ENCODE measurements at regions not wholly inside any gene's neighbourhood (a gene's known extent, or its start where the extent isn't known, plus 50 kb on each side); places are given as distances from the start of the nearest gene placed in this dataset.
"Not testable (repeated sequence)": the region's sequence is repeated elsewhere in the genome, so short reads cannot be mapped to it uniquely, and the experiment has no call there.

- DNase-seq (ENCODE audit: low spot score), result no peak
Observed at GRCh38 chr11:119586181-119586580, 142.8 kb downstream of the NECTIN1 start.

DNA sequence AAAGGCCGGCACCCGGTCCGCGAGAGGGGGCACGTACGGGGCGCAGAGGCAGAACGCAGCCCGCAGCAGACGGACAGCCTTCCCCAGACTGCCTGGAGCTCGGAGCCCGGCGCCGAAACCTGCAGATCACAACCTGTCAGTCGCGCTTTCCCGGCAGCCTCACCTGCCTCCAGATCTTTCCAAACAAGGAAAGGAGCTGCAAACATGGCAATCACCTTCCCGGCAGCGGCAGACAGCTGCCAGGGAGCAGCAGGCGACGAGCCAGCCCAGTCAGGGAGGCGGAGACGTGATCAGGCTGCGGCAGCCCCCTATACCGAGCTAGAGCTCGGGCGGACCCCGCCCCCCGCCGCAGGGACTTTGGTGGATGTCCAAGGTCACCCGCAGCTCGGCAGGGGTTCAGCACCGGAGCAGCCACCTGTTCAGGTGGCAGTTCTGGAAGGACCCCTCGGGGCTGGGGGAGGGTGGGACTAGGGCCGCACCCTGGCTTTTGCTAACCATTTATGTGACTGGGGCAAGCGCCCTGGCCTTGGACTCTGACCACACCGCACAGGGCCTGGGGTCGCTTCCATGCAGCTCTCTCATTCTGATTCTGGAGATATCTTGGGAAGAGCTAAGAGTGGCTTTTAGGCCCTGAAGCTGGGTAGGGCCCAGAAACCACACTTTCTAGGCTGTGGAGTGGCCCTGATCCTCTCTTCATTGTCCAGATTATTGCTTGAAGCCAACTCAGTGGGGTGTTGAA, 143.8 kb downstream of the NECTIN1 start:
- peak; percentile 59 for DNase-seq (ENCODE audit: low spot score)

GRCh38 chr11:119584193-119585042, 144.6 kb downstream of the NECTIN1 start:
- peak; percentile 70 for DNase-seq (ENCODE audit: low spot score)

DNA sequence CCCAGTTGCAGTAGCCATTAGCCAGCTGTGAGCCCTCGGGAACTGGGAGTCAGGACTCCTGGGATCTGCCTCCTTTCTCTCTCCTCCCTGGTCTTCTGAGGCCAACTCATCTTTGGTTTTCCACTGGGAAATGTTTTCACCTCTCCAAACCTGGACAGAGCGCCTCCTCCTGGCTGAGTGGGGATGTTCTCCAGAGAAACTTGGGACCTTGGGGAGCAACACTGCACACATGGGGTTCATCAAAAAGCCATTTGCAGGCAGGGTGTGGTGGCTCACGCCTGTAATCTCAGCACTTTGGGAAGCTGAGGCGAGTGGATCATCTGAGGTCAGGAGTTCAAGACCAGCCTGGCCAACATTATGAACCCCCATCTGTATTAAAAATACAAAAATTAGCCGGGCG, 145.4 kb downstream of the NECTIN1 start:
- DNase-seq (ENCODE audit: low spot score), result no peak

DNA sequence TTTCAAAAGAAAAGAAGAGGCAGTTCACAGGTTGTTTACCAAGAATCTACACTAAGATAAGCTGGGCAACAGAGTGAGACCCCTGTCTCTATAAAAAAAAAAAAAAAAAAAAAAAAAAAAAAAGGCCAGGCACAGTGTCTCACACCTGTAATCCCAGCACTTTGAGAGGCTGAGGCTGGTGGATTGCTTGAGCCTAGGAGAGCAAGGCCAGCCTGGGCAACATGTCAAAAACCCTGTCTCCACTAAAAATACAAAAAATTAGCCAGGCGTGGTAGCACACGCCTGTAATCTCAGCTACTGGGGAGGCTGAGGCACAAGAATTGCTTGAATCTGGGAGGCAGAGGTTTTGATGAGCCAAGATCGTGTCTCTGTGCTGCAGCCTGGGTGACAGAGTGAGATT, 147.6 kb downstream of the NECTIN1 start:
- not testable (repeated sequence) for DNase-seq (ENCODE audit: low spot score)

DNA sequence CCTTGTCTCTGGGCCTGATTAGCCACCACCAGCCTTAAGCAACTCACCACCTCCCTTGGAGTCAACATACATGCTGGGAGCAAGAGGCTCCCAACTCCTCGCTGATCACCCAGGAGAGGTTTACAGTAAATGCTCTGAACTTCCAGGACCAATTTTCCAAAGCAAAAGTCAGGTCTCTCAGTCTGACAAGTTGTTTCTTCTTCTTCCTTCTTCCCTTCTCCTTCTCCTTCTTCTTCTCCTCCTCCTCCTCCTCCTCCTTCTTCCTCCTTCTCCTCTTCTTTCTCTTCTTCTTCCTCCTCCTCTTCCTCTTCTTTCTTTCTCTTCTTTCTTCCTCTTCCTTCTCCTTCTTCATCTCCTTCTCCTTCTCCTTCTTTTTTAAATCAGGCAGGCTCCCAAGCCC, 148.2 kb downstream of the NECTIN1 start:
- no peak for DNase-seq (ENCODE audit: low spot score)

DNA sequence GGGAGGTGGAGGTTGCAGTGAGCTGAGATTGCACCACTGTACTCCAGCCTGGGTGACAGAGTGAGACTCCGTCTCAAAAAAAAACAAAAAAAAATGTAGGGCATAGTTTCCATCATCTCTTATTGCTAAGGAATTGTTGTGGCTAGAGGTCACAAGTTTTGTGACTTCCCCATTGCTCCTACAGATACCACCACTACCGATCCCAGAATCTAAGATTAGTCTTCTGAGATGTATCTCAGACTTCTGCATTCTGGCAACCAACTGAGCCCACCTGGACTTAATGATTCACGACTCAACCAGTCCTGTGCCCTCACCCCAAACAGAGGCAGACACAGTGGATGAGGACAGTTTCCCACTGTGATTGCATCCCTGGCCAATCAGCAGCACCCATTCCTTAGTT, 148.9 kb downstream of the NECTIN1 start:
- no peak for DNase-seq (ENCODE audit: low spot score)

DNA sequence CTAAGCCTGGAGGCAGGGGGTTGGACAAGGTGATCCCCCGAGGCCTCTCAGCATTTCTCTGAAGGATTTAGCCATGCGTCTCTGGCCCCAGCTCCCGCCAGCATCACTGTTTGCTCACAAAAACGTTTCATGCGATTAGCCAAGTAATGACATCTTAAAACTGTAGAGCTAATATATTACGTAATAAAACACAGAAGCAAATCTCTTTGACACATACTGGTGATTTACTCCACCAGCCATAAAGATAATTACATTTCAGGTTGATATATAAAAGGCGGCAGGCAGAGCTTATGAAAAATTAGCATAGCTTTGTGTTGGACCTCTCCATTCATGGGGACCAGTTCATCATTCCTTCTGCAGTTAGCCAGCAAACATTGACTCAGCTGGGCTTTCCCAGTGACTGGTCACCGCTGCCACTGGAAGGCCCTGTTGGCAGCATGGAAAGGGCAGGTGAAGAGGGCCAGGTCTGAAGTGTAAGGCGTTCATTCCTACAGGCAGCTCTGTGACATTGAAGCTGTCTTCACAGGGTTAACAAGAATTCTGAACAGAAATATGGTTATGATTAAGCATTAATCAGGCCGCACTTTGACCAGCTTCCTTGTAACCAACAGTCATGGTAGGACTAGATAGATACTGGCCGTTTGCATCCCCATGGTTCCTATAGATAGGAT, 150.3 kb downstream of the NECTIN1 start:
- DNase-seq (ENCODE audit: low spot score), result no peak

- no peak for DNase-seq (ENCODE audit: low spot score)
Observed at GRCh38 chr11:119573858-119574257, 150.9 kb upstream of the THY1 start.

GRCh38 chr11:119572481-119573424, 149.8 kb upstream of the THY1 start:
- DNase-seq (ENCODE audit: low spot score), result no peak

DNA sequence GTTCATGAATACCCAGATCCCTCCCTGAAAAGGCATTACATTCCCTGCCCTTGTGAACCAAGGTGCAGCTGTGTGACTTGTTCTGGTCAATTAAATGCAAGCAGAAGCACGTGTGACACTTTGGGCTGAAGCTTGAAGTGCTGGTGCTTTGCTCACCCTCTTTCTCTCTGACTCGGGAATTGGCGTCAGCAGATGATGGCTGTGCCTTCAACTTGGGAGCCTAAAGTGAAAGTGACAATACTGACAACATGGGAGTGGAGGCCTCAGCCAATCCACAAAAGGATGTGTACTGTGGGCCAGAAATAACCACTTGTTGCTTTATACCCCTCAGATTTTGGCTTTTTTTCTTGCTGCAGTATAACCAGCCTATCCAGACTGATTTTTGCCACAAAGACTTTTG, 148.3 kb upstream of the THY1 start:
- no peak for DNase-seq (ENCODE audit: low spot score)

DNA sequence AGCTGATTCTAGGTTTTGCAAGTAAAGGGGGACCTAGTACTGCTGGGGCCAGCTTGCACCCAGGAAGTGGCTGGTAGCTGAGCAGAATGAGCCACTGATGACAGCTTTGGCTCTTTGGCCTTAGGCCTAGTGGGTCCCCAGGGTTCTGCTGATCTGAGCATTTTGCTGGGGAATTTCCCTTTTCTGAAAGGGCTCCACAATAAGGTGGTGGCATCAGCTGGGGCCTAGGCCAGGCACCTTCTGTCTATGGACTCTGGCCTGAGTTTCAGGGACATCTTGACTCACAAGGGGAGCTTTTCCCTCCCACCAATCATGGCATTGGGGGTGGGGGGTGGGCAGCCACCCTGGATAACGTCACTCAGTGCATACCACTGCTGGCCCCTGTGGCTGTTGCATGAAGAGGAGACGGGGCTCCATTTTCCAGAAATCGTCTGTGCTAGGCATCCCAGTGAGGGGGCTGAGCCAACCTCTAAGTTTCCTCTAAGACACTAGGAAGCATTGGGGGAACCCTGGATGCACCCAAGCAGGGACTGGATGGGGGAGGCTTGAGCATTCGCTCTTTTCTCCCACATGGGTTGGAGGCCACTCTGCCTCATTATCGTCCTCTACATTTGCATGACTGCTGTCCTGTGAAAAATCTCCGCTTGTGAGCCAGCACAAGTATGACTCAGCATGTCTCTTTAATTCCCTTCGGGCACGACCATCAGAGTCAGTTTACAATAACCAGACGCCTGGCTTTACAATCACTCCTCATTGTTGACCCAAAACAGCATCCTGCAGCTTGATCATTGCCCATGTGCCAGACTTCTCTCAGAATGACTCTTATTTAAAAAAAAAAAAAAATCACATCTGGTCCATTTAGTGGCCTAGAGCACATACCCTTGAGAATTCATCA, 145.0 kb upstream of the THY1 start:
- peak; percentile 38 for DNase-seq (ENCODE audit: low spot score)

GRCh38 chr11:119566319-119566718, 143.3 kb upstream of the THY1 start:
- DNase-seq (ENCODE audit: low spot score), result no peak

DNA sequence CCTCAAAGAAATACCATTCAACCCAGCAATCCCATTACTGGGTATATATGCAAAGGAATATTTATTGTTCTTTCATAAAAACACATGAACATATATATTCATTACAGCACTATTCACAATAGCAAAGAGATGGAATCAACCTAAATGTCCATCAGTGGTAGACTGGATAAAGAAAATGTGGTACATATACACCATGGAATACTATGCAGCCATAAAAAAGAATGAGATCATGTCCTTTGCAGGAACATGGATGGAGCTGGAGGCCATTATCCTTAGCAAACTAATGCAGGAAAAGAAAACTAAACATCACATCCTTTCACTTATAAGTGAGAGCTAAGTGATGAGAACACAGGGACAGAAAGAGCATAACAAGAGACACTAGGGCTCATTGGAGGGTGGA, 142.7 kb upstream of the THY1 start:
- DNase-seq (ENCODE audit: low spot score), result not testable (repeated sequence)

- DNase-seq (ENCODE audit: low spot score), result no peak
Observed at GRCh38 chr11:119560961-119561360, 138.0 kb upstream of the THY1 start.

DNA sequence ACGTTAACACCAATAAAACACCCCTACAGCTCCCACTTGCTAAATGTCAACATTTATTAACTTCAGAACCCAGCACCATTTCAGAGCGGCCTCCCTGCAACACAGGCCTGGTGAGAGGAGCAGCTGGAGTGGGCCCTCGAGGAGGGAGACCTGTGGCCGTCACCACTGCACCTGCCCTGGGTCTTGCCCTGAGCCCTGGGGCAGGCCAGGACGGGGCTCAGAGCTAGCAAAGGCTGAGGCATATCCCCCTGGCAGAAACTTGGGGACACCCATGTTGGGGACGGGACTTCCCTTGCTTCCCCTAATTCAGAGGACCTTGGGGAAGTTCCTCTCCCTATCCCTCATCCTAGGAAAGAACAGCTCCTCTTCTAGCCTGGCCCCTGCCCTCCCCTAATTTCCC, 137.3 kb upstream of the THY1 start:
- no peak for DNase-seq (ENCODE audit: low spot score)

GRCh38 chr11:119552106-119552485, 129.1 kb upstream of the THY1 start:
- DNase-seq (ENCODE audit: low spot score), result no peak

DNA sequence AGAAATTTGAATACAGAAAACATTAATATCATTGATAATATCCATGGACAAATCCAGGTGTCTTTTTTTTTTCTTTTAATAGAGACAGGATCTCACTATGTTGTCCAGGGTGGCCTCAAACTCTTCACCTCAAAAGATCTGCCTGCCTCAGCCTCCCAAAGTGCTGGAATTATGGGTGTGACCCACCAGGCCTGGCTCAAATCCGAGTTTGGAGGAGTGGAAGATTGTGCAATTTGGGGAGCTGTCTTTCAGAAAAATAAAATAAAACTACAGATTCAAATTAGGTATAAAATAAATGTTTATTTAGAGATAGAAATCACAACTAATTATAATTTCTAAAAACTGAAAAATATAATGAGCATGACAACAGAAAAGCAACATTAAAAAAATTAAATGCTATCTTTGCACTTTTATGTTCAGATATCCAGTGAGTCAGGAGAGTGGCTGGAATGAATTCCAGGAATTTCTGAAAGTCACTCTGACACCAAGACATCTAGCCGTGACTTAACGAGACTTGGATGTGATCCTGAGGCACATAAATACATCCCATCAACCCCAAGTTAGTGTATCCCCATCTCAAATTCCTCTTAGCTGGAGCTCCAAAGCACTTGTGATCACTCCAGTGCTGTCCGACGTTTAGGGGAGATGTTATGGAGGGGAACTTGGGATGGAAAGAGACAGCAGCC, 128.6 kb upstream of the THY1 start:
- DNase-seq (ENCODE audit: low spot score), result no peak

DNA sequence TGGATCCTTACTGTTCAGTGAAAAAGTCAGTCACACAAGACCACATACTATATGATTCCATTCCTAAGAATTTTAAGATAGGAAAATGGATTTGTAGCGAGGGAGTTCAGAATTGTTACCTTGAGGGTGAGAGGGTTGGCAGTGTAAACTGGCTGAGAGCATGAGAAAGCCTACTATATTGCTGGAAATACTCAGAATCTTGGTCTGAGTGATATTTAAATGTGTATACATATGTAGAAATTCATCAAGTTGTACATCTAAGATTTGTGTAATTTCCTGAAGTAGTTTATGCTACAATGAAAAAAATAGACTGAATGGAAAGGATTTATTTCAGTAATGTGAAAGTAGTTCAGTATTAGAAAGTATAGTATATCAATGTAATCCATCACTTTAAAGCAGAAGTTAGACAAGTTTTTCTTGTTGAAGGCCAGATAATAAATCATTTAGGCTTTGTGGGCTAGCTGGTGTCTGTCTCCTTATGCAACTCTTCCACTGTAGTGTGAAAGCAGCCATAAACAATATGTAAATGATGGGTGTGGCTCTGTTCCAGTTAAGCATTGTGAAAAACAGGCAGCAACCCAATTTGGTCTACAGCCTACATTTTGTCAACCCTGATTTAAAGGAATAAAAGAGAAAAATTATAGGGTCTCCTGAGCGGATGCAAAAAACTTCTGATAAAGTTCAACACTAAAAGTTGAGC, 127.2 kb upstream of the THY1 start:
- DNase-seq (ENCODE audit: low spot score), result no peak

DNA sequence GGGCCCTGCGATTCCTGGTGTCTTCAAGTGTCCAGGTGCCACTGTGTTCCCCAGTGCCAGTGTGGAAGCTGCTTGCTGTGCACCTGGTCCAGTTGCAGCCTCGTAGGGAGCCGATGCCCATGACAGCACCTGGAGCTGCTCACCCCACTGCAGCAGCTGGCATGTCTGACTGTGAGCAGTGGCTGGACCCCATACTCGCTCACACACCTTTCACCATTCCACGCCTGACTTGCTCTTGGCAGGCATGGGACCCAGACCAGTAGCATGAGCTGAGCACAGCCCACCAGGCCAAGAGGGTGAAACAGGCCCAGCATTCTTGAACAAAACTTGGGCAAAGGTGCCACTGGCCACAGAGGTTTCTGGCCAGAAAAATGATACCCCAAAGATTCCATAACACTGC, 124.5 kb upstream of the THY1 start:
- DNase-seq (ENCODE audit: low spot score), result no peak
